NCI-H345 treated with DMSO at 0.1 percent for 48 hours (cell line): ENCODE measurements at regions not wholly inside any gene's neighbourhood (a gene's known extent, or its start where the extent isn't known, plus 50 kb on each side); places are given as distances from the start of the nearest gene placed in this dataset.

ENCODE experiments used
- DNase-seq: peaks from one replicate; lab custom pipeline; 2025; ENCODE audit not compliant: unreplicated experiment; lab: John Stamatoyannopoulos, UW

DNA sequence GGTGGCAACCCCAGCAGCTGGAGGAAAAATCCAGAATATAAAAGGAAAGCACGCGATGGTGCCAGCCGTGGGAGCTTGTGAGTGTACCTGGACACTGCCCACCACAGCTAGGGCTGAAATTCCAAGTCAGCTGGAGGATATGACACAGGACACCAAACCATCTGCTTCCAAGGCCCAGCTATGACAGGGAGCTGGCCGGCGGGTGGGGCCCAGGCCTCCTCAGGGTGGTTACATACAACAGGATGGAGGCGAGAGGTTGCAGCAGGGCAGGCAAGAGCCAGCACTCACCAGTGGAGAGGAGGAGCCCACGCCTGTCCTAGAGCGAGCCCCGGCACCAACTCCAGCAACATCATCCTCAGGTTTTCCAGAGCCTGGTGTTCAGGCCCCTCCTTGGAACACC lies 163.2 kb upstream of the RPL38 start:
- no peak for DNase-seq

DNA sequence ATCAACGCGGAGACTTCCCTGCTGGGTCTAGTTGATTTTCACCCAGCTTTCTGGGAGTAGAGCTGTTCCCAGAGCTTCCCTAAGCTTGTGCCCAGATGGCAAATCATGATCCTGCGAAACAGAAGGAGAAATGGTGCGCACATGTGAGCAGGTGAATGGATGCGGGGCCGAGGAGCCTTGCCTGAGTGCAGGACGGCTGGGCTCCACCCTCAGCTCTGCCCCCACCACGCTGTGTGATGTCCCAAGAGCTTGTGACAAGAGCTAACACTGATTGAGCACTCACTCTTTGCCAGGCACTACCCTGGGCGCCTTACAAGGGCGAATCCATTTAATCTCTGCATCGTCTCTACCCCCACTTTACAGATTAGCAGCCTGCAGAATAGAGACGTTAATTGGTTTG lies 162.7 kb upstream of the RPL38 start:
- no peak for DNase-seq

DNA sequence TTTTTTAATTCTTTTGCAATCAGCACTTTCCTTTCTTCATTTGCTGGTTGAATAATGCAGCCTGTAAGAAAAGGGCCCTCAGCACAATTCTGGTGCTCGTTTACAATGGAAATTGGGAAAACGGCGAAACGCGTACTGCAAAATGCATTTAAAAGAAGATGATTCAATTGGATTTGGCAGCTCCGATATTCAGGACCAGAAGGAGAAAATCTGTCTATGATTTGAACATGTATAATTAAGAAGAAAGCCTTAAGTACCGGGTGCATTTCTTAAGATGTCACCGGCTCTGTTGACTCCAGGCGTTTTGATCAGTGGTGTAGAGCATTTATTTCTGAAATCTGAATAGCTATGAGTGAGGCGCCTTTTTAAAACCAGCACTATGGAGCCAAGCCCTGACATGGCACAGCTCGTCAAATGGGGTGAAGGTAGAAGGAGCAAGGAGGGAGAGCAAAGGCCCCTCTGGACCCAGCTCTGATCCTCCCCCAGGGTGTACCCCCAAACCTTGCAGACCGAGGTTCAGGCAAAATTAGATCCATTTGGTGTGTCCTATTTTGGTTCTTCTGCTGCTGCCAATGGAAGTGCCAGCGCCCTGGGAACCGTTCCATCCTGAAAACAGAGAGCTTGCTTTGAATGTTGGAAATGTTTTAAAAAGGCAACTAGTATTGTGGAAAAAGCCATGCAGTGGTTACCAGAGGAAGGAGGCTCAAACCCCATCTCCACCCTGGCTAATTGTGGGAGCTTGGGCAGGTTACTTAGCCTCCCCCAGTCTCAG lies 161.4 kb upstream of the RPL38 start:
- no peak for DNase-seq

DNA sequence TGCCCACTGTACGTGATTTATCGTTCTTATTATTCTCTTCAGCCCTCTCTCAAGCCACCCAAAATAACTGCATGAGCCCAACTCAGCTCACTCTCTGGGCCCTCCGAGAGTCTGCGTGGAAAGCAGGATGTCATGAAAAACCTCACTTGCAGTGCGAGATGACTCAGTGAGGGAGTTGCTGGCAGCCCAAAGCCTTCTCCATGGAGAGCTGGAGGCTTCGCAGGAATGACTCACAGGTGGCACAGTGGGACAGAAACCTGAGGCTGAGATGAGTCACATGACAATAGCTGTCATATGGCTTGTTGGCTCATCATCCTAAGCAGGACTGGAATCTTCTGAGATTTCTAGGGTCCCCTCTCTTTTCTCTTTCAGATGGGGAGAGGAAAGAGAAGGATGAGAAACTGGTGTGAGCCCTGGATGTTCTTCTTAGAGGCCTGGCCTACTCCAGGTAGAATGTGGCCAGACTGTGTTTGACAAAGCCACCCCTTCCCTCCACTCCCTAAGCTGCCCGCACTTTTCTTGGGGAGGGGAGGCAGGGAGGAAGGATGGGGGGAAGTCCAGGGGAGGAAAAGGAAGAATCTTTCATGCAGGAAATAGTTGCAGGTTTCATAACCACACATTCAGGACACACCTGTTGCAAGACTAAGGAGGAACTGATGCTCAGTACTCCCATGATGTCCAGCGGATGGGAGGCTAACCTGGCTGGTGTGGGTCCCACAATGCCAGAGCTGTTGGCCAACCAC lies 160.6 kb upstream of the RPL38 start:
- no peak for DNase-seq

DNA sequence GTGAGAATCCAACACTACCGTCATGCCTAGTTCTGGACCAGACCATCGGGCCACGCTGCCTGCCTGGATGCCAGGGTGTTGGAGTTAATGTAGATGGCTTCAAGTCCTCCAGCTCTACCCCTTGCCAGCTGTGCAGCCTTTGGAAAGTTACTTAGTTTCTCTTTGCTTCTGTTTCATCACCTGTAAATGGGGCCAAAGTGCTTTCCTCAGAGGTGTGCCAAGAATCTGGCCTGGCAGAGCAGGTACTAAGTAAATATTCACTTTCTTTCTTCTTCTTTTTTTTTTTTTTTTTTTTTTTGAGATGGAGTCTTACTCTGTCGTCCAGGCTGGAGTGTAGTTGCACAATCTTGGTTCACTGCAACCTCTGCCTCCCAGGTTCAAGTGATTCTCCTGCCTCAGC lies 159.5 kb upstream of the RPL38 start:
- no peak for DNase-seq

DNA sequence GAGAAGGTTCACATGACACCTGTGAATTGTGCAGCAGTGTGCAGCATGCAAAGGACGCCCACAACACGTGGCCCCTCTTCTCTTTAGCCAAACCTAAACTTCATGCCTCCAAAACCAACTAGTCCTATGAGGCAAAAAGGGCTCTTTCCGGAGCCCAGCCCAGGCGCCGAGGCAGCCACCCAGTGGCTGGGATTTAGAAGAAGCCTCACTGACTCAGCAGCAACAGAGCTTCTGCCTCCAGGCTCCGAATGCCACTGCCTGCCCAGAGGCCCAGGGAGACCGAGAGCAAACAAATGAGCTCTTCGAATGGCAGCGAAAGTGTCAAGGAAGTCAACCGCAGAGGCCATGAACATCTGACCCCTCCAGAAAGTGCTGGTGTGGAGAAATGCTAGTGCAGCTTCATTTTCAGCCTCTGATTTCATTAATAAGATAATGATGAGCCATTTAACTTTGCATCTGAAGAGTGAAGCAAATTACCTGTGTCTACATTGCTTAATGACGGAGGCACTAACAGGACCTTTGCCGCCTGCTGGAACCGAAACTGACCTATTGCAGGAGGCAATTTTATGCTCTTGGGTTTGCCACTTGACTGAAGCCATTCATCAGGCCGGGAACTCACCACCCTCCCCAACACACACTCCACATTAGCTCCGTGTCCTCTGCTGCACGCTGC lies 157.7 kb upstream of the RPL38 start:
- DNase-seq: no peak

DNA sequence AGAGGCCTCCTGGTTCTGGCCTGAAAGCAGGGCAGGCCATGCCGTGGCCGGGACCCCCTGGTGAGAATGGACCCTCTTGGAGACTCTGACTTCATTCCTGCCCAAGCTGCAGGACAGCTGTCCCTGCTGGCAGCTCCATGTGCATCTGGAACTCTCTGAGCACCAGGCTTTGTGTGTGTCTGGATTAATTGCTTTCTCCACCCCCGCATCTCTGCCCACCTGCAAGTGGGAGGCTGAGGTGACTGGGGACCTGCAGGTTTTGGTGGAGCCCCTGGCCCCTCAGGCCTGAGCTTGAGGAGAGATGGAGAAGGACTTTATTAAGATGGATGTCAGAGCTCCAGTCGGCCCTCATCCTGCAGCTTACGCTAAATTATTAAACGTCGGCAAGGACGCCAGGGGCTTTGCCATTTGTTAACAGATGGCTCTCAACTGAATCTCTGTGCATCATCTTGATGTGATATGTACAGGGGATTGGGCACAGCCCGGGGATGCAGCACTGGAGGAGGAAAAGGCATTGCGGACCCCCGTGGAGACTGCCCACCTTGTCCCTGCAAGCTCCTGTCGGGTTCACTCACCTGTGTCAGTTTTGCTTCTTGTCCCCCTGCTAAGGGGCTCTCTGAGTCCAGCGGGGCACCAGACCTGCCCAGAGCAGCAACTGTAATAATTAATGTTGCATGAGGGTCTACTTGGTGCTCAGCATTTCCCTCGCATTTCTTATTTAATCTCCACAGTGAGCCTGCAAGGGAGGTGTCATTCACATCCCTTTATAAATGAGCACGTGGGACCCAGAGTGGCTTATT lies 154.1 kb upstream of the RPL38 start:
- DNase-seq: no peak

DNA sequence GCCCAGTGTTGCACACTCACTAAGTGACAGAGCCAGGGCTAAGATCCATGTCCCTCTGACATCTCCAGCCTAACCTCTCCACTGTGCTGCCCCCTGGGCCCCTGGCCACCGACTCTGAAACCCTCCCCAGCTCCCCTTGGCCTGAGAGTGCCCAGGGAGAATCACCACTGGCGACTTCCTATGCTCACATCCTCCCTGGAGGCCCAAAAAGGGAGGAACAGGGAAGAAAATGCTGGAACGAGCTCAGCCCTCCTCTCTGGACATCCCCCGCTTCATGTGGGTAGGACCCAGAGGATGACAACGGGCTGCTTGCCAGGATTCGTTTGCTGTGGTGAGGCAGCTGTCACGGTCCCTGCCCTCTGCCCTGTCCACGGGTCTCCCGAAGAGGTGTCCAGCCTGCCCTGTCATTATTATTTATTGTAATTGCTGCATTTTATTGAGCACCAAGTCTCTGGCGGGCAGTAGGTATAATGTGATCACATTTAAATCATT lies 153.5 kb upstream of the RPL38 start:
- DNase-seq: no peak

DNA sequence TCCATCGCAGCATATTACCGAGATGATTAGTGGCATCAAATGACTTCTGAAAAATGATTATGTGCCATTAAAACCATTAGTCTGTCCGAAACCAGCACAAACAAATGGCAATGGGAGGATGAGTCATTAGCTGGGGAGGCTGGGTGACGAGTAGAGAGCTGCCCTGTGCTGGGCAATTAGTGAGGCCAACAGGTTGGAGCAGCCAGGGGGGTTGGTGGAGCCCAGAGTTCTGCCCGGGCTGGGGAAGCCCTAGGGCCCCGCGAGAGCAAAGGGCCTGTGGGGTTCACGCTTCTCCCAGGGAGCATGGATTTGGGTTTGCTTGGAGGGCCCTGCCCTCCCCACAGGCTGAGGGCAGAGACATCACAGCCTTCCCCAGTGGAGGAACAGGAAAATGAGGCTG lies 152.1 kb upstream of the RPL38 start:
- DNase-seq: no peak

DNA sequence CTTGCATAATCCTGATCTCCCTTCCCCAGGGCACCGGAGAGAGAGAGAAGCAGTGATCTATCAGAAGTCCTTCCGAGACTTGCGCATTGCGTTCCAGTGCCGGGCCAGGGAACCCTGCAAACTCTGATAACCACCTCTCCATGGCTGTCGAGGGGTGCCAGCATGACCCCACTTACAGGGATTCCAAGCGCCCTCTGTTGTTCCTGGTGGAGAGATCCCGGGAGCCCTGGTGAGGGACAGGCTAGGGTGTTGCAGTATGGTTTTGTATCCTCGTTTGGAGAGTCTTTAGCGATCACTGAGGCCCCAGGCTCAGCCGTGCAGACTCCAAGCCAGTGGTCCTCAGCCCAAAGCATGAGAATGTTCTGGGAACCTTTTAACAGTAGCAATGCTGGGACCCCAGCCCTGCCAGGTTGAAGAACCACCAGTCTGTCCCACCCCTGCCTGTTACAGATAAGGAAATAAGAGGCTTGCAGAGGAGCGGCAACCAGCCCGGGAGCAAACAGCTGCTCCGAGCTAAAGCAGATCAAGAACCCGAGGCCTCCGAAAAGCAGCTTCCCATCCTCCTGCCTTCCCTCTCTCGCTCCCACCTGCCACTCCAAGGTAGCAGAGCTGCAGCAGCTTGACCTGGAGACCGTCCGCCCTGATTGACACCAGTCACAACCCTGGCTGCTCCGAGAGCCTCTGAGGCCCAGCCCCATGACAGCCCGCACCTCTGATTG lies 150.3 kb upstream of the RPL38 start:
- DNase-seq: no peak

DNA sequence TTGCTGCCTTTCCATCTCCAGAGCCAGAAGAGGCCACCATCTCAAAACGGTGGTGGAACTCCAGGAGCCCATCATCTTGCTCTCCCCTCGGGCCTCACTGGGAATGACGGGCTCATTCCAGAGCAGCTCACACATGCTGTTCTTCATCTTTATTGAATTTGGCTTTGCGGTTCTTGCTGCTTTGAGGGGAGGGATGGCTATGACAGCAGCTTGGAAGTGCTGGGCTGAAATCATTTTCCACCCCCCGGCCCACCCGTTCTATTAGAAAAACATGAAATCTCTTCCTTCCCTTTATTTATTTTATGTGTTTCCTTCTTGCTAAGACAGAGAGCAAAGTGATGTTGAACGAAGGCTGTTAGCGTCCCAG lies 149.8 kb upstream of the RPL38 start:
- no peak for DNase-seq

DNA sequence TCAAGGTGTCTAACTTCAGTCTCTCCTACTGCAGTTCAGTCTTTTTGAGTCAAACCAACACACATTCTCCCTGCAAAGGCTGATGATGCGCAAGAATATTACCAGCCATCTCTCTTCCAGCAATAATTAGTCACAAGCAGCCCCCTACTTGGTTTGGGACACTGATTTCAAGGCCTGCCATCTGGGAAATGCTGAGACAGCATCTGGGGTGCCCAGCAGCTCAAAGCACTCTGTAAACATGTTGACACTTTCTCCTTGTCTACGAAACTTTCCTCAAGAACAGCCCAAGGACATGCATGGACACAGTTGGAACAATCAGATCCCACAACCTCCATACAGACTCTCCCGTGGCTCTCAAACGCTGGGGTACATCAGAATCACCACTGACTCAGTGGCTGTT lies 149.2 kb upstream of the RPL38 start:
- DNase-seq: no peak

DNA sequence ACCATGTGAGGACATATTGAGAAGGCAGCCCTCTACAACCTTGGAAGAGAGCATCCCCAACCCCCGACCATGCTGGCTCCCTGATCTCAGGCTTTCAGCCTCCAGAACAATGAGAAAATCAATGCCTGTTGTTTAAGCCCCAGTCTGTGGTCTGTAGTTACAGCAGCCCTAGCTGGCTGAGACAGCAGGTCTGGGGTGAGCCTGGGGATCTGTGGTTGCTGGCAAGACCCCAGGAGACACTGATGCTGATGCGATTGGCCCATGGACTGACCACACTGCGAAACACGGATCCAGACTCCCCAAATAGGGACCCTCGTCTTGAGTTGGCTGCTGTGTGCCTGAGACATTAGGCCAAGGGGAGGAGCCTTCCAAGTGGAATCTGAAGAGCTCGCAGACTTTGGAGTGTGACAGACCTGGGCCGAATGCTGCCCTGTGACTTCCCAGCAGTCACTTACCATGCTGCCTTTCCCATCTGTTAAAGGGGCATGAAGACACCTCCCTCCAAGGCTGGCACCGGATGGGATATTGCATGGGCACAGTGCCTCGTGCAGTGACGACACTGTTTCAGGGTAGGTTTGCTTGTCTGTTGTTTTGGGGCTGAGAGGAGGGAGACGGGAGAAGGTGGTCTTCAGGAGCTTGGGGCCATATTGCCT lies 147.8 kb upstream of the RPL38 start:
- no peak for DNase-seq

DNA sequence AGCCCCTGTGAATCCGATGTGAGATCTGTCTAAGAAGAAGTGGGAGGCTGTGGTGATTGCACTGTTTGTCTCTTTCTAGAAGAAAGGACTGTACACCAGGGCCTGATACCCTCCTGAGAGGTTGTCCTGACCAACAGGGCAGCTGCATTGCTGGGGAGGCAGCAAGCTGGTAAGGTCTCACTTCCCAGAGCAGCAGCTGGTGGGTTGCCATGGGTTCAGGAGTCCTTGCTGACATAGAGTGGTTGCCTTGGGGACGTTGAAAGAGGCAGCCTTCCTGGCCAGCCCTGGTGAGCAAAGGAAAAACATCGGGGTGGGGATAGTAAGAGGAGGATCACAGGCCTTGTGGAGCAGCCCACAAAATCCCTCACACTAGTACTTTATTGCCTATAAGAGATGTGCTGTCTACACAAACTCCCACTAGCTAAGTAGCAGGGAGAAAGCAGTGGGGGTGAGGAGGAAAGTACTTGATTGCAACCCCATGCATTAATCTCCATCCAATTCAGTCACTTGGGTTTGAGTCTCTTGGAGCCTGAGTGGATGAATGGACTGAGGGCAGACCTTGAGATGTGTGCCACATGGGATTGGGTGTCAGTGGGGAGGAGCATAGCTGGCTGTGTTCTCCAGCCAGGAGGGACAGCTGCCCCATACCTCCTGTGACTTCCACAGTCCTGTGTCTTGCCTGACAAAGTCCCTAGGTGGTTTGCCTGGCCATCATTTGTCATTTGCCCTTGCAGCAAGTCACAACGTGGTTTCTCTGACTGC lies 143.8 kb upstream of the RPL38 start:
- DNase-seq: peak; percentile 67

DNA sequence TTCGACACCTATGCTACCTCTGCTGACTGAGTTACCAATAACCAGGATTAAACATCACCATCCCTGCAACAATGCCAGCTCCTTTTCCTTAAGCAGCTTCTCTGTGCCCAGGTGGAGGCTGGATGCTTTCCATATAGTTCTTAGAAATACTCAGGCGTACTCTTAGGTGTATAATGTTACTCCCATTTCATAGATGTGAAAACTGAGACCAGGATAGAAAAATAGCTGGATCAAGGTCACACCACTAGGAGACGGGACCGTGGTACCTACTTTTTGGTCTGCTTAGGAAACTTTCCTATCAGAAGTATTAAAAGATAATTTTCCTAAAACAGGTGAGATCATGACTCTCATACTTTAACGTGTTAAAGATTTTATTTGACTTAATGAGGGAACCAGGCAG lies 141.7 kb upstream of the RPL38 start:
- no peak for DNase-seq

DNA sequence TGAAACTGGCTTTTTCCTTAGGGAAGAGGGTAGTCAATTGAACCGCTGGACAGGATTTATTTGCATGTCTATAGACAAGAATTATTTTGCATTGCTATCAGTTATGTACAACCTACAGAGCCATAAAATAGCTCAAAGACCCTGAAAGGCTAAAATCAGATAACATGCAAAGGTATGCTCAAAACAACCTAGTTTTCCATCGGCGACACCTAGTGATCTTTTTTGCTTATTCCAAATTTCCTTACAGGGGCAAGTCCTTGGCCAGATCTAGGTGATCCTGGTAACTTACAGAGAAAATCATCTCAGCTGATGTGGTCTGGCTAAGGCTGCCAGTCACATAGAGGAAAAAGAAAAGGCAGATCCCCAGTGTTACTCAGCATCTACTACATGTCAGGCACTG lies 141.2 kb upstream of the RPL38 start:
- no peak for DNase-seq

DNA sequence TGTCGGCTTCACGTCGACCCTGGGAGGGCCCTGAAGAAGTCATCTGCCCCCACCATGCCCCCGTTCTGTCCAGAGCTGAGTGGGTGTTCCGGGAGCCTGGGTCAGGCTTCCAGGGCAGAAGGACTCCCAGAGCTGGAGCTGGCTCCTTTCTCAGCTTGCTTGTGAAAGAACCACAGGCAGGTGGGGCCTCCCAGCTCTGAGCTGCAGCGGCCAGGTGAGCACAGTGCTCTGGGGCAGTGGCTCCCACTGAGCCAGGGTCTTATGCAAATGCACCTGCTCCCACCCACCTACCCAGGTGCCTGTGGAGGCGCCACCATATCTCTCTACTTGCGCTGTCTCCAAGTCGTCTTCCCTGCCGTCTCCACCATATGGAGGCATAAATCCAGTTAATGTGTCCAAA lies 140.0 kb upstream of the RPL38 start:
- no peak for DNase-seq

DNA sequence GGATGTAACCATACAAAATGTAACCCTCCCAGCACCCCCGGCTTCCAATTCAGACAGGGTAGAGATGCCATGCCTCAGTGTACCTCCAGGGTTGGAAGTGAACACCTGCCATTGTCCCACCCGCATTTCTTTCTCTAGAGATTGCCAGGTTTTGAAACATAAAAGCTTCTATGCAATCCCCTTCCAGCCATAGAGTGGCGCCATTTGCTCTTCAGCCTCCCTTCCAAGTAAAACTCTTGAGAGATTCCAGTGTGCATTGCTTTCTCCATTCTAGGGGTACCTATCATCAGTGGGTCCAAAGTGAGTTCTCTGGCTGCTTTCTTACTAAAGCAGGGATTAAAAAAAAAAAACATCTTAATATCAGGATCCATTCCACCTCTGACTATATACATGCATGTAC lies 133.1 kb upstream of the RPL38 start:
- no peak for DNase-seq

DNA sequence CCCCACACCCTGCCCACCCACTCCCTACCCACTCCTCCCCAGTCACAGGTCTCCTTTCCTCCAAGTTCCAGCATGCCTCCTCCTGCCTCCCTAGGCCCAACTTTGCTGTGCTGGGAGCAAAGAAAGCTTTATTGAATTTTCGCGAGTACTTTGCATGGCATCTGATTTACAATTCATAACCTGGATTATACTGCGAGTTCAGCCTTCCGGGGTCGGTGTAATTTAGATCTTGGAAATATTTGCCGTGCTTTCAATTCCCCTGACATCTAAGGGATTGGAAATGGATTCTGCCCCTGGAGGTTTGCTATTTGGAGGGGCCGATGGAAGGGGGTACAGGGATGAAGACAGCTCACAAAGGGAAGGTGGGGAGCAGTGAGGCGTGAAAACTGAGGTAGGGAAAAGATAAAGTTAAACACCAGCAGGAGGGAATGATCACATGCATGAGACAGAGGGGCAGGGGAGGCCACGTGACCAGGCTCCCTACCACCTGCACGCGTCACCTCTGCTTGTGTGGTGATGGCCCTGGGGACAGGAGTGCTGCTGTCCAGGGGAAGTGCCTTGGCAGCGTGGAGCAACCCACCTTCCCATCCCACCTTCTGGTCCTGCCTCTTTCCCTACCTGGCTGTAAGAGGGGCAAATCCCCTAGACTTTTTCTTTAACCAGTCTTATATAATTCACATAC lies 132.3 kb upstream of the RPL38 start:
- DNase-seq: no peak
